ENCODE measurements at regions not wholly inside any gene's neighbourhood (a gene's known extent, or its start where the extent isn't known, plus 50 kb on each side); places are given as distances from the start of the nearest gene placed in this dataset.

DNA sequence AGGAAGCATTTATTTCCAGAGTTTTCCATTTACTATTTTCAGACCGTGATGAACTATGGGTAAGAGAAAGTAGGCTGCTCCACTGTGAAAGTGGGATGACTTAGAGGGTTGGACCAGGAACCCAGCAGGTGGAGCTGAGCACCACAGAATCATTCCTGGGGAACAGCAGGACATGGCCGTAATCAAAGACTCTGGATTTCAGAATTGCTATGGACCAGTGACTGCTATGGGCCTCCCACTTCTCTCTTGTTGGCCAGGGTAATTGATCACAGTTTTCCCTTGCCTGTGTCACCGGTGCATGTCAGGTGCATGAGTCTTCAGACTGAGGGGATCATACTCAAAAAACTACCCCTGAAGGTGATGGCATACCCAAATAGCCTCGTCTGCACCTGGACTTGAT, 90.6 kb upstream of the GPC1 start:
- WGBS (ENCODE audit: insufficient coverage, low coverage, low lambda C conversion rate, missing lambda C conversion rate), result 39% methylated on average over 2 of the region's 4 CpGs
- TF ChIP-seq, protein P1, sequence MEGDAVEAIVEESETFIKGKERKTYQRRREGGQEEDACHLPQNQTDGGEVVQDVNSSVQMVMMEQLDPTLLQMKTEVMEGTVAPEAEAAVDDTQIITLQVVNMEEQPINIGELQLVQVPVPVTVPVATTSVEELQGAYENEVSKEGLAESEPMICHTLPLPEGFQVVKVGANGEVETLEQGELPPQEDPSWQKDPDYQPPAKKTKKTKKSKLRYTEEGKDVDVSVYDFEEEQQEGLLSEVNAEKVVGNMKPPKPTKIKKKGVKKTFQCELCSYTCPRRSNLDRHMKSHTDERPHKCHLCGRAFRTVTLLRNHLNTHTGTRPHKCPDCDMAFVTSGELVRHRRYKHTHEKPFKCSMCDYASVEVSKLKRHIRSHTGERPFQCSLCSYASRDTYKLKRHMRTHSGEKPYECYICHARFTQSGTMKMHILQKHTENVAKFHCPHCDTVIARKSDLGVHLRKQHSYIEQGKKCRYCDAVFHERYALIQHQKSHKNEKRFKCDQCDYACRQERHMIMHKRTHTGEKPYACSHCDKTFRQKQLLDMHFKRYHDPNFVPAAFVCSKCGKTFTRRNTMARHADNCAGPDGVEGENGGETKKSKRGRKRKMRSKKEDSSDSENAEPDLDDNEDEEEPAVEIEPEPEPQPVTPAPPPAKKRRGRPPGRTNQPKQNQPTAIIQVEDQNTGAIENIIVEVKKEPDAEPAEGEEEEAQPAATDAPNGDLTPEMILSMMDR (IDR thresholded peaks at IDR 0.05), result no peak
- TF ChIP-seq POLR2A (IDR thresholded peaks at IDR 0.05), result no peak
- intact Hi-C loops (cut with DNase I), result no loop called here
- no peak overlapping the region for H3K4me3 ChIP-seq
- no peaks in the 10 kb centered on the region for H3K9me3 ChIP-seq
- no peaks in the 10 kb centered on the region for H3K27me3 ChIP-seq
- ATAC-seq (peak in 1 of 4 donors; percentile 44), DNase-seq (no peak)
- H3K36me3 ChIP-seq, result no peaks in the 10 kb centered on the region
- H3K27ac ChIP-seq, result no peak overlapping the region
- no peaks in the 10 kb centered on the region for H3K4me1 ChIP-seq

DNA sequence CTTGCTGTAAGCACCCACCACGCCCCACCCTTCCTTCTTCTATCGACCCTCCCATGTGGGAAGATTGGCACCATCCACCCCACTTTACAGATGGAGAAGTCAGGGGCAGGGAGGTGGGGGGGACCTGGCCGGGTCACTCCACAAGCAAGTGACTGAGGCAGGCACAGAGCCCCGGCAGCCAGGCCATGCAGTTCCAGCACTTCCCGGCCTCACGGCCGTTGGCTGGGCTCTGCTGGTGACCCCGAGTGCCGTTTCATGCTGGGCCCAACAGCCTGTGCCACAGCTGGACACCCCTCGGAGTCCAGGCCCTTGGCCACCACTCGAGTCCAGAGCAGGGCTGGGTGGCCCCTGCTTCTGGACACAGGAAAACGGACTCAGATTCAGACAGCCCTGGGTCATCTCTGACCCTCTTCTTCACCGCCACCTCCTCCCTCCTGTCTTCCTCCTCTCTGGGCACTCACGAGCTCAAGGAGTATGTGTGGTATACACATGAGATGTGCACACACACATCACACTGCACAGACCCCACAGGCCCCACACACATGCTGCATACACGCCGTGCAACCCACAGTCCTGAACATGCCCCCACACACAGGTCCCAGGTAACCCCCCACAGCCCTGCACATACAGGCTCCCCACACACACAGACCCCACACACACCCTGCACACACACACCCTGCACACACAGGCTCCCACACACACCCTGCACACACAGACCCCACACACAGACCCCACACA, 89.3 kb upstream of the GPC1 start:
- H3K9me3 ChIP-seq, result no peaks in the 10 kb centered on the region
- DNase-seq, result peak in 1 of 3 donors; percentile 36
- H3K4me1 ChIP-seq, result no peaks in the 10 kb centered on the region
- H3K4me3 ChIP-seq, result no peak overlapping the region
- intact Hi-C loops (cut with DNase I), result no loop called here
- no peak for ATAC-seq
- WGBS (ENCODE audit: insufficient coverage, low coverage, low lambda C conversion rate, missing lambda C conversion rate), result 64% methylated on average over 3 of the region's 16 CpGs
- no peaks in the 10 kb centered on the region for H3K36me3 ChIP-seq
- no peak overlapping the region for H3K27ac ChIP-seq
- no peaks in the 10 kb centered on the region for H3K27me3 ChIP-seq
- no peak for TF ChIP-seq POLR2A (IDR thresholded peaks at IDR 0.05)
- TF ChIP-seq, protein P1 (IDR thresholded peaks at IDR 0.05), result no peak

DNA sequence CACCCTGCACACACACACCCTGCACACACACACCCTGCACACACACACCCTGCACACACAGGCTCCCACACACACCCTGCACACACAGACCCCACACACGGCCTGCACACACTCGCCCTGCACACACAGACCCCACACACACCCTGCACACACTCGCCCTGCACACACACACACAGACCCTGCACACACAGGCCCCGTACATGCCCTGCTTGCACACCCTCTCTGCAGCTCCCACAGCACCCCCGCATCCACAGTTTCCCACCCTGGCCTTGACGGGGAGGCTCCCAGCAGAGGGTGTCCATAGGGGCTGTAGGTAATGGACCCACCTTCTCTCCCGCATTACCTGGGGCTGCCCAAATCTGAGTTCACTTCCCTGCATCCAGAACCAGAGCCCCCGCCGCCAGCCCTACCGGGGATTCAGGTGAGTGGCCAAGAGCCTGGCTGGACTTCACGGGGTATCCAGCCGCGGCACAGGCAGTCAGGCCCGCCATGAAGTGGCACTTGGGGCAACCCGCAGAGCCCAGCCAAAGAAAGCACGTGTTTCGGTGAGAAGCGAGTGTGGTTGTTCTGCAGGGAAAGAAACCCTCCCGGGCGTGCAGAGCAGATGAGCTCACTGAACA, 88.6 kb upstream of the GPC1 start:
- ATAC-seq, result no peak
- no peak for TF ChIP-seq POLR2A (IDR thresholded peaks at IDR 0.05)
- TF ChIP-seq, protein P1 (IDR thresholded peaks at IDR 0.05), result no peak

DNA sequence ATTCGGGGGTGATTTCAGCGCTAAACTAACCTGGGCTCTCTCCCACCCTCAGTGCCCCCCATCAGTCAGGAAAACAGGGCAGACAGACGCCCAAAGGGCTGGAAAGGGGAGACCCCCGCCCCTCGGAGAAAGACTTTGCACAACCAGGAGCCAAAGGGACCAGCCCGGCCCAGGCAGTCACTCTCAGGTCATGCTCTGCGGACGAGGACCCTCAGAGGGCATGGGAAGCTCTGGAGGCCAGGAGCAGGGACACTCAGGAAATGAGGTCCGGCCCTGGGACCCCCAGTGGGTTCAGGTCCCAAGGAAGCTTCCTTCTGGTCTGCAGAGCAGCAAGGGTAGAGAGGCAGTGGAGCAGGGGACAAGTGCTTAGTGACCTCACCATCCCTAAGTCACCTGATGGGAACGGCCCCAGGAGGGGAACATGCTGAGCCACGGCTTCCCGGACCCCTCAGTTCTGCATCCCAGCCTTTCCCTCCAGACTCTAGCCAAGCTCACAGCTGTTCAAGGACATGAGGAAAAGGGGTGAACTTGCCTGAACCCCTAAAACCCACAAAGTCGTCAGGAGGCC, 88.0 kb upstream of the GPC1 start:
- intact Hi-C loops (cut with DNase I), result no loop called here
- WGBS (ENCODE audit: insufficient coverage, low coverage, low lambda C conversion rate, missing lambda C conversion rate), result 67% methylated on average over 1 of the region's 13 CpGs
- H3K9me3 ChIP-seq, result no peaks in the 10 kb centered on the region
- H3K27me3 ChIP-seq, result no peaks in the 10 kb centered on the region
- H3K4me3 ChIP-seq, result no peak overlapping the region
- DNase-seq, result no peak
- TF ChIP-seq, protein P1 (IDR thresholded peaks at IDR 0.05), result no peak
- no peak for TF ChIP-seq POLR2A (IDR thresholded peaks at IDR 0.05)
- no peaks in the 10 kb centered on the region for H3K36me3 ChIP-seq
- H3K4me1 ChIP-seq, result no peaks in the 10 kb centered on the region
- no peak overlapping the region for H3K27ac ChIP-seq
- ATAC-seq, result no peak

More for the DNA sequence above, 88.6 kb upstream of the GPC1 start:
- H3K36me3 ChIP-seq, result no peaks in the 10 kb centered on the region
- H3K27me3 ChIP-seq, result no peaks in the 10 kb centered on the region
- WGBS (ENCODE audit: insufficient coverage, low coverage, low lambda C conversion rate, missing lambda C conversion rate), result 78% methylated on average over 13 of the region's 20 CpGs
- H3K27ac ChIP-seq, result no peak overlapping the region
- H3K4me3 ChIP-seq, result no peak overlapping the region
- H3K9me3 ChIP-seq, result no peaks in the 10 kb centered on the region
- intact Hi-C loops (cut with DNase I), result no loop called here
- DNase-seq, result peak in 1 of 3 donors; percentile 35
- H3K4me1 ChIP-seq, result no peaks in the 10 kb centered on the region

Data from right lobe of liver (tissue), 6 donors.